Liver (tissue), 3 donors: ENCODE measurements at regions not wholly inside any gene's neighbourhood (a gene's known extent, or its start where the extent isn't known, plus 50 kb on each side); places are given as distances from the start of the nearest gene placed in this dataset.

Experiments
- CTCF ChIP-seq: fragments of 150-350 bp; IDR thresholded peaks from 2 replicates; pipeline ENCODE4 v1.5.1; 2017; ENCODE audit warnings: improper control_type of control experiment, low read depth, low read length; ENCODE audit not compliant: missing input control
- EGR1 ChIP-seq, 2 donors: IDR thresholded peaks; 2 replicates each; pipeline ENCODE4 v1.6.1; 2016 to 2018; ENCODE audit warnings: antibody characterized with exemption in 2 of 2, low read depth in 2 of 2
- FOXA1 ChIP-seq: IDR thresholded peaks from 2 replicates; pipeline ENCODE4 v1.6.1; 2016; ENCODE audit warnings: antibody characterized with exemption
- GABPA ChIP-seq, 2 donors: IDR thresholded peaks in 1 of 2; conservative IDR thresholded peaks in 1 of 2; 2 replicates each; pipeline ENCODE4 v1.6.1; 2016; ENCODE audit warnings: antibody characterized with exemption in 2 of 2, mild to moderate bottlenecking in 1 of 2, moderate library complexity in 1 of 2
- JUND ChIP-seq, 2 donors: IDR thresholded peaks; 2 replicates each; pipeline ENCODE4 v1.6.1; 2016; ENCODE audit warnings: antibody characterized with exemption in 2 of 2
- MAX ChIP-seq: IDR thresholded peaks from 2 replicates; pipeline ENCODE4 v1.6.1; 2016; ENCODE audit warnings: antibody characterized with exemption
- RAD21 ChIP-seq, 2 donors: IDR thresholded peaks; 2 replicates each; pipeline ENCODE4 v1.6.1; 2016; ENCODE audit warnings: antibody characterized with exemption in 2 of 2, mild to moderate bottlenecking in 2 of 2
- REST ChIP-seq: IDR thresholded peaks from 2 replicates; pipeline ENCODE4 v1.6.1; 2016; ENCODE audit warnings: antibody characterized with exemption, mild to moderate bottlenecking
- RXRA ChIP-seq, 2 donors: IDR thresholded peaks; 2 replicates each; pipeline ENCODE4 v1.6.1; 2017 to 2018; ENCODE audit warnings: antibody characterized with exemption in 2 of 2, mild to moderate bottlenecking in 1 of 2
- SP1 ChIP-seq: IDR thresholded peaks from 2 replicates; pipeline ENCODE4 v1.6.1; 2018; ENCODE audit warnings: antibody characterized with exemption, mild to moderate bottlenecking
- TAF1 ChIP-seq: conservative IDR thresholded peaks from 2 replicates; pipeline ENCODE4 v1.6.1; 2016; ENCODE audit warnings: antibody characterized with exemption, mild to moderate bottlenecking
- YY1 ChIP-seq: IDR thresholded peaks from 2 replicates; pipeline ENCODE4 v1.6.1; 2016; ENCODE audit warnings: antibody characterized with exemption, mild to moderate bottlenecking
- ZBTB33 ChIP-seq: IDR thresholded peaks from 2 replicates; pipeline ENCODE4 v1.6.1; 2016; ENCODE audit warnings: antibody characterized with exemption
- donor health status: healthy.
- donor health status: healthy.

- TF ChIP-seq EGR1 (IDR thresholded peaks at IDR 0.05; ENCODE audit: low read depth in 2 of 2) (no peak), CTCF (no peak), MAX (no peak), JUND (IDR thresholded peaks at IDR 0.05) (no peak), FOXA1 (no peak), GABPA (IDR thresholded peaks at IDR 0.05 in 1 of 2, conservative IDR thresholded peaks at IDR 0.05 in 1 of 2) (no peak), ZBTB33 (no peak), REST (no peak), RAD21 (IDR thresholded peaks at IDR 0.05) (no peak), TAF1 (no peak), RXRA (IDR thresholded peaks at IDR 0.05) (no peak), YY1 (no peak), SP1 (no peak)
Measured at GRCh38 chr16:49914657-49915056, 58.7 kb upstream of the ZNF423 start.
